Kasumi-1 (cell line): ENCODE measurements at regions not wholly inside any gene's neighbourhood (a gene's known extent, or its start where the extent isn't known, plus 50 kb on each side); places are given as distances from the start of the nearest gene placed in this dataset.

Experiments
- DNase-seq, 2 experiments: peaks; one replicate each; lab custom pipeline; 2025; lab: John Stamatoyannopoulos, UW

- no peak for DNase-seq
Observed at GRCh38 chr3:117253636-117254035, 544.1 kb downstream of the TUSC7 start.

- no peak for DNase-seq
Observed at GRCh38 chr3:117254985-117255384, 545.4 kb downstream of the TUSC7 start.

- DNase-seq = no peak
Observed at GRCh38 chr3:117255736-117256135, 546.2 kb downstream of the TUSC7 start.

GRCh38 chr3:117261983-117262421 is 552.4 kb downstream of the TUSC7 start:
- DNase-seq = no peak

- DNase-seq = no peak
Observed at GRCh38 chr3:117263270-117263669, 553.7 kb downstream of the TUSC7 start.

- no peak for DNase-seq
Observed at GRCh38 chr3:117263745-117264144, 554.2 kb downstream of the TUSC7 start.

- no peak for DNase-seq
Observed at GRCh38 chr3:117264204-117264994, 554.8 kb downstream of the TUSC7 start.

GRCh38 chr3:117266806-117267205 is 557.2 kb downstream of the TUSC7 start:
- DNase-seq = peak; percentile 15 to 27

- no peak for DNase-seq
Observed at GRCh38 chr3:117268318-117268717, 558.7 kb downstream of the TUSC7 start.

- DNase-seq = no peak
Observed at GRCh38 chr3:117272274-117272673, 562.7 kb downstream of the TUSC7 start.

GRCh38 chr3:117272876-117273523 is 563.4 kb downstream of the TUSC7 start:
- DNase-seq = no peak

GRCh38 chr3:117277816-117278215 is 568.2 kb downstream of the TUSC7 start:
- no peak for DNase-seq

- no peak for DNase-seq
Observed at GRCh38 chr3:117278424-117279190, 569.0 kb downstream of the TUSC7 start.

- DNase-seq = no peak
Observed at GRCh38 chr3:117281371-117281770, 571.8 kb downstream of the TUSC7 start.

- DNase-seq = no peak
Observed at GRCh38 chr3:117282566-117282965, 573.0 kb downstream of the TUSC7 start.

- DNase-seq = no peak
Observed at GRCh38 chr3:117285737-117286136, 576.2 kb downstream of the TUSC7 start.

GRCh38 chr3:117286488-117286887 is 576.9 kb downstream of the TUSC7 start:
- no peak for DNase-seq

GRCh38 chr3:117287602-117288001 is 578.0 kb downstream of the TUSC7 start:
- DNase-seq = no peak

GRCh38 chr3:117291476-117291875 is 581.9 kb downstream of the TUSC7 start:
- no peak for DNase-seq

GRCh38 chr3:117297065-117297464 is 587.5 kb downstream of the TUSC7 start:
- no peak for DNase-seq

- no peak for DNase-seq
Observed at GRCh38 chr3:117297541-117297940, 588.0 kb downstream of the TUSC7 start.

GRCh38 chr3:117298273-117298672 is 588.7 kb downstream of the TUSC7 start:
- DNase-seq = no peak

GRCh38 chr3:117302428-117302827 is 592.8 kb downstream of the TUSC7 start:
- DNase-seq = no peak
